Suppressor macrophage (primary cell): ENCODE measurements at regions not wholly inside any gene's neighbourhood (a gene's known extent, or its start where the extent isn't known, plus 50 kb on each side); places are given as distances from the start of the nearest gene placed in this dataset.

Experiments
- DNase-seq, 4 experiments: peaks; one replicate each; pipeline ENCODE4 v3.0.0-alpha.2; 2020 to 2022

DNA sequence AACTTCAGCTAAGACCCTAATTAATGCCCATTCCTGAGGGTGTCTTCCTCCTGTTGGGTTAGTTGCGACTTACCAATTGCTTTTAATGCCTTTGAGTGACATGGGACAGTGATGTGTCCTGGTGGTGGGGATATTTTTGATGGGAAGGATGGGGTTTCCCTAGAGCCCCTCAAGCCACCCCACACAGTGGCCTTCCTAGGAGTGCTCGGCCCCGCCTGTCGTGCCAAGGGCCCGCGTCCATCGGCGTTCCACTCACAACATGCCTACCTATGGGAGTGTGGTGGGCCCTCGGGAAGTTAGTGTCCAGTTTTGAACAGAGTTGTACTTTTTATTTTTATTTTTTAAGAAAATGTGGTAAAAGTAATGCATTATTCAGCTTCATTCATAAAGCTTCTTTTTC is 50.1 kb upstream of the TSPAN2 start:
- DNase-seq = no peak
